ENCODE measurements at regions not wholly inside any gene's neighbourhood (a gene's known extent, or its start where the extent isn't known, plus 50 kb on each side); places are given as distances from the start of the nearest gene placed in this dataset.

- no peak overlapping the region for H3K4me3 ChIP-seq (ENCODE audit: low read depth, low read length)
- DNase-seq (ENCODE audit: low read depth): peak; percentile 39
- TF ChIP-seq CTCF (IDR thresholded peaks at IDR 0.05; ENCODE audit: insufficient read depth, low read depth, low read length): no peak
Measured at GRCh38 chr15:35616498-35617271, 70.7 kb upstream of the DPH6 start.

GRCh38 chr15:35618260-35619188, 72.6 kb upstream of the DPH6 start:
- TF ChIP-seq CTCF (IDR thresholded peaks at IDR 0.05; ENCODE audit: insufficient read depth, low read depth, low read length): no peak
- peak; percentile 64 for DNase-seq (ENCODE audit: low read depth)
- no peak overlapping the region for H3K4me3 ChIP-seq (ENCODE audit: low read depth, low read length)

GRCh38 chr15:35622641-35623340, 76.8 kb upstream of the DPH6 start:
- no peak for DNase-seq (ENCODE audit: low read depth)
- no peak for TF ChIP-seq CTCF (IDR thresholded peaks at IDR 0.05; ENCODE audit: insufficient read depth, low read depth, low read length)
- H3K4me3 ChIP-seq (ENCODE audit: low read depth, low read length): no peak overlapping the region

GRCh38 chr15:35624881-35625280, 78.9 kb upstream of the DPH6 start:
- H3K4me3 ChIP-seq (ENCODE audit: low read depth, low read length): no peak overlapping the region
- peak; percentile 95 for DNase-seq (ENCODE audit: low read depth)
- TF ChIP-seq CTCF (IDR thresholded peaks at IDR 0.05; ENCODE audit: insufficient read depth, low read depth, low read length): no peak

GRCh38 chr15:35626571-35627318, 80.8 kb upstream of the DPH6 start:
- no peak overlapping the region for H3K4me3 ChIP-seq (ENCODE audit: low read depth, low read length)
- peak; percentile 26 for DNase-seq (ENCODE audit: low read depth)
- no peak for TF ChIP-seq CTCF (IDR thresholded peaks at IDR 0.05; ENCODE audit: insufficient read depth, low read depth, low read length)

GRCh38 chr15:35627696-35628095, 81.7 kb upstream of the DPH6 start:
- no peak for TF ChIP-seq CTCF (IDR thresholded peaks at IDR 0.05; ENCODE audit: insufficient read depth, low read depth, low read length)
- DNase-seq (ENCODE audit: low read depth): no peak
- H3K4me3 ChIP-seq (ENCODE audit: low read depth, low read length): no peak overlapping the region

All from fibroblast of villous mesenchyme (primary cell).